Muscle layer of duodenum (tissue), 2 donors: ENCODE measurements at regions not wholly inside any gene's neighbourhood (a gene's known extent, or its start where the extent isn't known, plus 50 kb on each side); places are given as distances from the start of the nearest gene placed in this dataset.
"Not testable (repeated sequence)": the region's sequence is repeated elsewhere in the genome, so short reads cannot be mapped to it uniquely, and the experiment has no call there.

ENCODE experiments used
- H3K27ac ChIP-seq: one replicate; pipeline ENCODE4 v1.7.0; 2013; ENCODE audit warnings: mild to moderate bottlenecking, low read length
- H3K27me3 ChIP-seq: one replicate; pipeline ENCODE4 v1.7.0; 2013; ENCODE audit warnings: low read depth, mild to moderate bottlenecking, control low read depth, low read length
- H3K36me3 ChIP-seq, 2 donors: one replicate each; pipeline ENCODE4 v1.7.0; 2013; ENCODE audit warnings: low read length in 2 of 2, control low read depth in 1 of 2, mild to moderate bottlenecking in 1 of 2; ENCODE audit not compliant: insufficient read depth in 2 of 2, control insufficient read depth in 1 of 2
- H3K4me1 ChIP-seq, 2 donors: one replicate each; pipeline ENCODE4 v1.7.0; 2013; ENCODE audit warnings: low read length in 2 of 2, mild to moderate bottlenecking in 2 of 2, control low read depth in 1 of 2, moderate library complexity in 1 of 2; ENCODE audit not compliant: insufficient read depth in 2 of 2, control insufficient read depth in 1 of 2
- H3K4me3 ChIP-seq, 2 donors: one replicate each; pipeline ENCODE4 v1.7.0; 2013; ENCODE audit warnings: low read length in 2 of 2, low read depth in 1 of 2, mild to moderate bottlenecking in 1 of 2
- H3K9me3 ChIP-seq, 2 donors: one replicate each; pipeline ENCODE4 v1.7.0; 2013; ENCODE audit warnings: low read length in 2 of 2, control low read depth in 1 of 2, mild to moderate bottlenecking in 1 of 2; ENCODE audit not compliant: control insufficient read depth in 1 of 2
- donor health status: healthy.

GRCh38 chr9:42288002-42288864, 104.8 kb downstream of the SPATA31A6 start:
- H3K36me3 ChIP-seq, H3K9me3 ChIP-seq, H3K27me3 ChIP-seq, H3K27ac ChIP-seq, H3K4me1 ChIP-seq: not testable (repeated sequence)
- H3K4me3 ChIP-seq = peak overlapping the region in 1 of 2 donors; percentile 8

GRCh38 chr9:42288865-42289229, 105.4 kb downstream of the SPATA31A6 start:
- not testable (repeated sequence) for H3K9me3 ChIP-seq, H3K27ac ChIP-seq, H3K36me3 ChIP-seq, H3K4me1 ChIP-seq, H3K27me3 ChIP-seq
- peak overlapping the region in 1 of 2 donors; percentile 8 for H3K4me3 ChIP-seq

- H3K4me1 ChIP-seq, H3K9me3 ChIP-seq, H3K27me3 ChIP-seq, H3K36me3 ChIP-seq, H3K27ac ChIP-seq, H3K4me3 ChIP-seq: not testable (repeated sequence)
Observed at GRCh38 chr9:42300124-42300523, 116.7 kb downstream of the SPATA31A6 start.

GRCh38 chr9:42306625-42307024, 123.2 kb downstream of the SPATA31A6 start:
- not testable (repeated sequence) for H3K27me3 ChIP-seq, H3K36me3 ChIP-seq, H3K9me3 ChIP-seq, H3K4me1 ChIP-seq, H3K27ac ChIP-seq, H3K4me3 ChIP-seq

GRCh38 chr9:42307449-42307848, 124.0 kb downstream of the SPATA31A6 start:
- not testable (repeated sequence) for H3K27me3 ChIP-seq, H3K27ac ChIP-seq, H3K4me1 ChIP-seq, H3K36me3 ChIP-seq, H3K4me3 ChIP-seq, H3K9me3 ChIP-seq

- H3K27me3 ChIP-seq, H3K36me3 ChIP-seq, H3K4me1 ChIP-seq, H3K9me3 ChIP-seq, H3K27ac ChIP-seq, H3K4me3 ChIP-seq: not testable (repeated sequence)
Observed at GRCh38 chr9:42310972-42311371, 127.5 kb downstream of the SPATA31A6 start.

GRCh38 chr9:42316026-42316425, 132.6 kb downstream of the SPATA31A6 start:
- not testable (repeated sequence) for H3K27ac ChIP-seq

GRCh38 chr9:42317677-42318076, 134.2 kb downstream of the SPATA31A6 start:
- H3K4me3 ChIP-seq, H3K36me3 ChIP-seq, H3K27me3 ChIP-seq, H3K27ac ChIP-seq, H3K4me1 ChIP-seq, H3K9me3 ChIP-seq: not testable (repeated sequence)

More at GRCh38 chr9:42316026-42316425, 132.6 kb downstream of the SPATA31A6 start:
- H3K9me3 ChIP-seq, H3K4me3 ChIP-seq, H3K27me3 ChIP-seq, H3K4me1 ChIP-seq, H3K36me3 ChIP-seq: not testable (repeated sequence)

GRCh38 chr9:42323084-42323809, 139.8 kb downstream of the SPATA31A6 start:
- H3K27me3 ChIP-seq, H3K27ac ChIP-seq, H3K9me3 ChIP-seq, H3K36me3 ChIP-seq, H3K4me1 ChIP-seq, H3K4me3 ChIP-seq: not testable (repeated sequence)

- H3K27ac ChIP-seq, H3K9me3 ChIP-seq, H3K27me3 ChIP-seq, H3K36me3 ChIP-seq, H3K4me3 ChIP-seq, H3K4me1 ChIP-seq: not testable (repeated sequence)
Observed at GRCh38 chr9:42325142-42325541, 141.7 kb downstream of the SPATA31A6 start.

GRCh38 chr9:42325561-42325960, 142.1 kb downstream of the SPATA31A6 start:
- not testable (repeated sequence) for H3K4me3 ChIP-seq, H3K4me1 ChIP-seq, H3K9me3 ChIP-seq, H3K27me3 ChIP-seq, H3K36me3 ChIP-seq, H3K27ac ChIP-seq

- not testable (repeated sequence) for H3K27ac ChIP-seq, H3K4me3 ChIP-seq, H3K36me3 ChIP-seq, H3K9me3 ChIP-seq, H3K27me3 ChIP-seq, H3K4me1 ChIP-seq
Observed at GRCh38 chr9:42326482-42326881, 143.0 kb downstream of the SPATA31A6 start.
